GM12878 (cell line): ENCODE measurements at regions not wholly inside any gene's neighbourhood (a gene's known extent, or its start where the extent isn't known, plus 50 kb on each side); places are given as distances from the start of the nearest gene placed in this dataset.

Source experiments
- ATAC-seq: fragments of 200-7000 bp; cut with Tn5 transposase; 3 replicates; pipeline ENCODE4 v1.9.1; 2020; ENCODE audit warnings: mild to moderate bottlenecking, moderate library complexity
- BruUV-seq: library from RNA; stranded (reverse); fragments of 400-500 nt; replicated peaks from 2 replicates; lab custom pipeline; 2021; lab: Mats Ljungman, UMichigan
- CTCF ChIA-PET: fragments of 300-600 bp; sonication (Branson Sonifier 250); formaldehyde crosslinking; extraction: SDS; loops from one replicate; lab custom pipeline; 2021; ENCODE audit warnings: inconsistent platforms; lab: Yijun Ruan, JAX
- POLR2A ChIA-PET: fragments of 350-600 bp; formaldehyde crosslinking; extraction: SDS; loops from one replicate; lab custom pipeline; 2021; ENCODE audit warnings: inconsistent platforms; lab: Charles Lee
- RAD21 ChIA-PET: fragments of 300-600 bp; sonication (Branson Sonifier 250); formaldehyde crosslinking; loops from one replicate; lab custom pipeline; 2023; ENCODE audit warnings: antibody characterized with exemption; ENCODE audit not compliant: unreplicated experiment; lab: Charles Lee
- SMC1A ChIA-PET: fragments of 300-600 bp; sonication (Branson Sonifier 250); formaldehyde crosslinking; loops from one replicate; lab custom pipeline; 2023; ENCODE audit not compliant: unreplicated experiment, uncharacterized antibody; lab: Charles Lee
- DNase-seq: peaks from one replicate; pipeline ENCODE4 v3.0.0-alpha.2; 2011; ENCODE audit warnings: low read depth, low spot score
- FAIRE-seq: peaks from 3 replicates; lab custom pipeline; 2011; peaks lifted over from hg19 to GRCh38; lab: Jason Lieb, UNC
- H2AFZ ChIP-seq: 2 replicates; pipeline ENCODE4 v1.6.0; 2011; ENCODE audit warnings: low read depth, low read length, control low read depth; ENCODE audit not compliant: control insufficient read depth
- H3K27ac ChIP-seq: 2 replicates; pipeline ENCODE4 v1.5.1; 2011; ENCODE audit warnings: control low read depth; ENCODE audit not compliant: control insufficient read depth, insufficient read depth
- H3K27me3 ChIP-seq, 2 experiments: replicated peaks in 1 of 2; 2 replicates each; pipeline versions ENCODE4 v1.6.0 to v1.6.1; 2011; ENCODE audit warnings: low read length in 1 of 2; ENCODE audit not compliant: control insufficient read depth in 2 of 2, insufficient read depth in 2 of 2
- H3K36me3 ChIP-seq, 2 experiments: 2 replicates each; pipeline ENCODE4 v1.5.1; 2011; ENCODE audit warnings: low read length in 1 of 2; ENCODE audit not compliant: control insufficient read depth in 2 of 2, insufficient read depth in 2 of 2
- H3K4me1 ChIP-seq: 2 replicates; pipeline ENCODE4 v1.6.1; 2011; ENCODE audit warnings: mild to moderate bottlenecking, low read length, moderate library complexity, mixed read lengths; ENCODE audit not compliant: control insufficient read depth, insufficient read depth
- H3K4me2 ChIP-seq: 2 replicates; pipeline ENCODE4 v1.6.0; 2011; ENCODE audit warnings: control low read depth; ENCODE audit not compliant: control insufficient read depth, insufficient read depth
- H3K4me3 ChIP-seq: fragments of 200-600 bp; sonication (generic); 2 replicates; pipeline ENCODE4 v1.5.1; 2016
- H3K79me2 ChIP-seq: 2 replicates; pipeline ENCODE4 v1.6.0; 2011; ENCODE audit warnings: low read length; ENCODE audit not compliant: control insufficient read depth, insufficient read depth
- H3K9ac ChIP-seq: 2 replicates; pipeline ENCODE4 v1.8.0; 2011; ENCODE audit warnings: low read length, control low read depth, mixed read lengths; ENCODE audit not compliant: control insufficient read depth, insufficient read depth
- H3K9me3 ChIP-seq: replicated peaks from 3 replicates; pipeline ENCODE4 v1.5.1; 2011; ENCODE audit warnings: mild to moderate bottlenecking, low read length; ENCODE audit not compliant: control insufficient read depth, insufficient read depth
- H4K20me1 ChIP-seq: 2 replicates; pipeline ENCODE4 v1.6.0; 2011; ENCODE audit not compliant: control insufficient read depth, insufficient read depth
- HDAC2 ChIP-seq: fragments of 200-600 bp; sonication (generic); IDR thresholded peaks from 2 replicates; pipeline ENCODE4 v1.6.1; 2017
- HDGF ChIP-seq: fragments of 450-650 bp; IDR thresholded peaks from 2 replicates; pipeline ENCODE4 v1.6.1; 2016; ENCODE audit warnings: antibody characterized with exemption
- RFX5 ChIP-seq: IDR thresholded peaks from 2 replicates; pipeline ENCODE4 v1.6.1; 2011; ENCODE audit warnings: low read depth, low read length, improper control_type of control experiment
- ZBTB40 ChIP-seq: fragments of 450-650 bp; IDR thresholded peaks from 2 replicates; pipeline ENCODE4 v1.6.1; 2016; ENCODE audit warnings: mild to moderate bottlenecking, moderate library complexity, borderline replicate concordance
- WGBS: methylation state at CpG from one replicate; pipeline ENCODE4 v1.1.6; 2016; ENCODE audit warnings: low lambda C conversion rate; ENCODE audit not compliant: insufficient replicate concordance, insufficient coverage; ENCODE audit errors: missing lambda C conversion rate; 5-methylcytosine and 5-hydroxymethylcytosine counted together
- in situ Hi-C: fragments of 300-500 bp; cut with MboI; formaldehyde crosslinking; loops from 9 replicates; pipeline ENCODE4 v1.14.3; 2018; ENCODE audit warnings: mixed read lengths
- intact Hi-C: fragments of 100-400 bp; cut with micrococcal nuclease; formaldehyde crosslinking; loops from one replicate; pipeline ENCODE4 v1.14.2; 2022; ENCODE audit not compliant: unreplicated experiment
- TF ChIP-seq, protein P1 (sequence below): fragments of 450-650 bp; formaldehyde crosslinking; IDR thresholded peaks from 2 replicates; pipeline ENCODE4 v1.5.0; 2022; ENCODE audit warnings: mild to moderate bottlenecking, missing genetic modification characterization

- ChIA-PET SMC1A (no interaction called here), CTCF (no interaction called here), RAD21 (no interaction called here), POLR2A (no interaction called here)
- H2AFZ ChIP-seq = no peak overlapping the region
- H3K79me2 ChIP-seq = no peaks in the 10 kb centered on the region
- H3K9me3 ChIP-seq = no peaks in the 10 kb centered on the region; the same call in 2 of the 3 replicates
- no peak overlapping the region for H3K27ac ChIP-seq
- no peaks in the 10 kb centered on the region; the same call in 1 of the 2 replicates for H3K4me1 ChIP-seq
- in situ Hi-C loops (no loop called here), intact Hi-C loops (no loop called here)
- H3K36me3 ChIP-seq = no peaks in the 10 kb centered on the region
- no peaks in the 10 kb centered on the region for H3K27me3 ChIP-seq
- no TSS peak for BruUV-seq
- H4K20me1 ChIP-seq = no peaks in the 10 kb centered on the region
- FAIRE-seq (no peak), DNase-seq (no peak), ATAC-seq (no peak)
- no peak overlapping the region for H3K9ac ChIP-seq
- TF ChIP-seq HDAC2 (no peak), ZBTB40 (no peak), HDGF (no peak), RFX5 (no peak)
- TF ChIP-seq, protein P1, sequence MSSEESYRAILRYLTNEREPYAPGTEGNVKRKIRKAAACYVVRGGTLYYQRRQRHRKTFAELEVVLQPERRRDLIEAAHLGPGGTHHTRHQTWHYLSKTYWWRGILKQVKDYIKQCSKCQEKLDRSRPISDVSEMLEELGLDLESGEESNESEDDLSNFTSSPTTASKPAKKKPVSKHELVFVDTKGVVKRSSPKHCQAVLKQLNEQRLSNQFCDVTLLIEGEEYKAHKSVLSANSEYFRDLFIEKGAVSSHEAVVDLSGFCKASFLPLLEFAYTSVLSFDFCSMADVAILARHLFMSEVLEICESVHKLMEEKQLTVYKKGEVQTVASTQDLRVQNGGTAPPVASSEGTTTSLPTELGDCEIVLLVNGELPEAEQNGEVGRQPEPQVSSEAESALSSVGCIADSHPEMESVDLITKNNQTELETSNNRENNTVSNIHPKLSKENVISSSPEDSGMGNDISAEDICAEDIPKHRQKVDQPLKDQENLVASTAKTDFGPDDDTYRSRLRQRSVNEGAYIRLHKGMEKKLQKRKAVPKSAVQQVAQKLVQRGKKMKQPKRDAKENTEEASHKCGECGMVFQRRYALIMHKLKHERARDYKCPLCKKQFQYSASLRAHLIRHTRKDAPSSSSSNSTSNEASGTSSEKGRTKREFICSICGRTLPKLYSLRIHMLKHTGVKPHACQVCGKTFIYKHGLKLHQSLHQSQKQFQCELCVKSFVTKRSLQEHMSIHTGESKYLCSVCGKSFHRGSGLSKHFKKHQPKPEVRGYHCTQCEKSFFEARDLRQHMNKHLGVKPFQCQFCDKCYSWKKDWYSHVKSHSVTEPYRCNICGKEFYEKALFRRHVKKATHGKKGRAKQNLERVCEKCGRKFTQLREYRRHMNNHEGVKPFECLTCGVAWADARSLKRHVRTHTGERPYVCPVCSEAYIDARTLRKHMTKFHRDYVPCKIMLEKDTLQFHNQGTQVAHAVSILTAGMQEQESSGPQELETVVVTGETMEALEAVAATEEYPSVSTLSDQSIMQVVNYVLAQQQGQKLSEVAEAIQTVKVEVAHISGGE = no peak
- no peak overlapping the region for H3K4me2 ChIP-seq
- H3K4me3 ChIP-seq = no peak overlapping the region
- WGBS = 31% methylated on average over 11 of the region's 11 CpGs
Observed at GRCh38 chr20:60331688-60332300, 373.6 kb downstream of the CDH26 start.
